GM18499 (cell line): ENCODE measurements at regions not wholly inside any gene's neighbourhood (a gene's known extent, or its start where the extent isn't known, plus 50 kb on each side); places are given as distances from the start of the nearest gene placed in this dataset.

ENCODE experiments used
- ATAC-seq: cut with Tn5 transposase; IDR thresholded peaks from one replicate; pipeline ENCODE4 v1.9.1; 2021; ENCODE audit warnings: moderate number of reproducible peaks; ENCODE audit not compliant: insufficient read depth, unreplicated experiment

GRCh38 chr5:38104497-38105230, 153.7 kb upstream of the EGFLAM start:
- ATAC-seq: no peak

GRCh38 chr5:38101897-38102296, 156.5 kb upstream of the EGFLAM start:
- no peak for ATAC-seq

GRCh38 chr5:38099205-38100168, 158.9 kb upstream of the EGFLAM start:
- no peak for ATAC-seq

- ATAC-seq: no peak
These were observed 163.5 kb upstream of the EGFLAM start for GRCh38 chr5:38094889-38095288.

- no peak for ATAC-seq
These were observed 164.5 kb upstream of the EGFLAM start for GRCh38 chr5:38093855-38094254.

GRCh38 chr5:38086777-38087176, 171.6 kb upstream of the EGFLAM start:
- no peak for ATAC-seq

- ATAC-seq: no peak
These were observed 178.5 kb upstream of the EGFLAM start for GRCh38 chr5:38079620-38080402.

- ATAC-seq: no peak
These were observed 180.2 kb upstream of the EGFLAM start for GRCh38 chr5:38078161-38078560.

- no peak for ATAC-seq
These were observed 180.7 kb upstream of the EGFLAM start for GRCh38 chr5:38077652-38078051.

- no peak for ATAC-seq
These were observed 186.3 kb upstream of the EGFLAM start for GRCh38 chr5:38071831-38072694.

GRCh38 chr5:38070304-38070950, 187.9 kb upstream of the EGFLAM start:
- ATAC-seq: no peak

GRCh38 chr5:38069360-38069759, 189.0 kb upstream of the EGFLAM start:
- no peak for ATAC-seq

- no peak for ATAC-seq
These were observed 198.0 kb upstream of the EGFLAM start for GRCh38 chr5:38060354-38060753.

- no peak for ATAC-seq
These were observed 198.5 kb upstream of the EGFLAM start for GRCh38 chr5:38059876-38060275.

GRCh38 chr5:38051711-38052511, 206.4 kb upstream of the EGFLAM start:
- ATAC-seq: no peak

GRCh38 chr5:38048400-38048799, 208.6 kb upstream of the GDNF start:
- no peak for ATAC-seq

GRCh38 chr5:38046103-38046502, 206.3 kb upstream of the GDNF start:
- no peak for ATAC-seq

- ATAC-seq: no peak
These were observed 205.6 kb upstream of the GDNF start for GRCh38 chr5:38045446-38045845.
